ENCODE measurements at regions not wholly inside any gene's neighbourhood (a gene's known extent, or its start where the extent isn't known, plus 50 kb on each side); places are given as distances from the start of the nearest gene placed in this dataset.

DNA sequence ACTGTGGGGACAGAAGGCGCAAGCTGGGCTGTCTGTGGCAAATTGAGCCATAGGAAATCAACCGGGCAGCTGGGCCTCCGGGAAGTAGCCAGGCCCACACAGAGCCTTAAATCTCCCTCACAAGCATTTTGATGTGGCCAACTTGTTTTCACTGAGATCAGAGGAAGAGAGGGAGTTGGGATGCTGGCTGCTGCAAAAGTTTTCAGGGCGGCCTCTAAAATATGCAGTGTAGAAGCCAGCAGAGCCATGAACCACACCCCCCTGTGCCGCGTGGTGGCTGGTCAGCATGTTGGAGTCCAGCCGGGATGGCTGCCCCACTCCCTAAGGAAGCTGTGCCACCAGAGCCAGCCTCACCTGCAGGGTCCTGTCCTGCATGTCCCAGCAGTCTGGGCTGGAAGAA is 167.4 kb downstream of the CDC5L start:
- TF ChIP-seq YY1 (IDR thresholded peaks at IDR 0.05; ENCODE audit: low read depth) (no peak), MXI1 (IDR thresholded peaks at IDR 0.05; ENCODE audit: low read depth, low read length) (no peak), FOSL2 (IDR thresholded peaks at IDR 0.05; ENCODE audit: borderline replicate concordance, low read depth) (no peak)
- Histone ChIP-seq H3K9me3 (no peaks in the 10 kb centered on the region), H3F3A (replicated peaks; ENCODE audit: insufficient read depth) (no peaks in the 10 kb centered on the region), H3K36me3 (replicated peaks in 1 of 2; ENCODE audit: control insufficient read depth in 1 of 2, insufficient read depth in 2 of 2, low read length in 1 of 2) (no peaks in the 10 kb centered on the region), H3K79me2 (ENCODE audit: insufficient read depth) (no peaks in the 10 kb centered on the region), H4K20me1 (ENCODE audit: insufficient read depth) (no peaks in the 10 kb centered on the region), H3K27ac (ENCODE audit: low read depth in 2 of 2, low read length in 1 of 2) (no peak overlapping the region), H3K4me2 (no peak overlapping the region), H3K9me2 (no peaks in the 10 kb centered on the region), H3K4me1 (ENCODE audit: control insufficient read depth in 1 of 2, insufficient read depth in 2 of 2, low read depth in 1 of 2, low read length in 1 of 2) (no peaks in the 10 kb centered on the region; a peak in 1 of 4 replicates), H3K4me3 (ENCODE audit: low read depth in 2 of 2, low read length in 1 of 2) (no peak overlapping the region), H3K9ac (no peak overlapping the region), H2AFZ (ENCODE audit: low read depth) (no peak overlapping the region), H3K27me3 (ENCODE audit: insufficient read depth) (peaks cover 4% of the 10 kb centered on the region; the same call in 1 of the 2 replicates)
- WGBS (ENCODE audit: low lambda C conversion rate) = 94% methylated on average over 6 of the region's 7 CpGs
- DNase-seq = no peak
- CTCF ChIA-PET = no interaction called here
- POLR2A ChIA-PET = no interaction called here

DNA sequence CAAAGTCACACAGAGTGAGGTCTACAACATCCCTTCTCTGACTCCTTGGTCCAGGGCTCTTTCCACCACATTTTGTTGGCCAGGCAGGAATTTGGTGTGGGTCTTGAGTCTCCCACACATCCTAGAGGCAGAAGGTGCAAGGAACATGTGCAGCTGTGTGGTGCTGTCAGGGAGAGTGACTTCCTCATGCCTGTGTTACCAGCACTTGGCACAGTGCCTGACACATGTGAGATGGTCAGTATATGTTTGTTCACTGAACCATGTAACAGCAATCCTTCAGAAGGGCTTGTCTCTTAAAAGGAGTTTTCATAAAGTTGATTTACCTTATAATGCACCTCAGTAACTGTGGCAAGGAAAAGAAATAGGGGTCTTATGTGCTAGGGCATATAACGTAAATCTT is 168.5 kb downstream of the CDC5L start:
- Histone ChIP-seq H3K27ac (ENCODE audit: low read depth in 2 of 2, low read length in 1 of 2) (no peak overlapping the region), H3K9me2 (no peaks in the 10 kb centered on the region), H3K4me2 (no peak overlapping the region), H3K4me1 (ENCODE audit: control insufficient read depth in 1 of 2, insufficient read depth in 2 of 2, low read depth in 1 of 2, low read length in 1 of 2) (peaks cover 0 to 3% of the 10 kb centered on the region in 2 experiments; a peak in 1 of 4 replicates), H3K9me3 (no peaks in the 10 kb centered on the region), H2AFZ (ENCODE audit: low read depth) (no peak overlapping the region), H4K20me1 (ENCODE audit: insufficient read depth) (no peaks in the 10 kb centered on the region), H3K36me3 (replicated peaks in 1 of 2; ENCODE audit: control insufficient read depth in 1 of 2, insufficient read depth in 2 of 2, low read length in 1 of 2) (no peaks in the 10 kb centered on the region), H3F3A (replicated peaks; ENCODE audit: insufficient read depth) (no peaks in the 10 kb centered on the region), H3K27me3 (ENCODE audit: insufficient read depth) (peaks cover 4% of the 10 kb centered on the region; the same call in 1 of the 2 replicates), H3K4me3 (ENCODE audit: low read depth in 2 of 2, low read length in 1 of 2) (no peak overlapping the region), H3K9ac (no peak overlapping the region), H3K79me2 (ENCODE audit: insufficient read depth) (no peaks in the 10 kb centered on the region)
- CTCF ChIA-PET = no interaction called here
- DNase-seq = no peak
- no peak for TF ChIP-seq RXRA (IDR thresholded peaks at IDR 0.05; ENCODE audit: borderline replicate concordance, low read depth)
- POLR2A ChIA-PET = no interaction called here
- WGBS (ENCODE audit: low lambda C conversion rate) = 34% methylated on average over 1 of the region's 1 CpG

DNA sequence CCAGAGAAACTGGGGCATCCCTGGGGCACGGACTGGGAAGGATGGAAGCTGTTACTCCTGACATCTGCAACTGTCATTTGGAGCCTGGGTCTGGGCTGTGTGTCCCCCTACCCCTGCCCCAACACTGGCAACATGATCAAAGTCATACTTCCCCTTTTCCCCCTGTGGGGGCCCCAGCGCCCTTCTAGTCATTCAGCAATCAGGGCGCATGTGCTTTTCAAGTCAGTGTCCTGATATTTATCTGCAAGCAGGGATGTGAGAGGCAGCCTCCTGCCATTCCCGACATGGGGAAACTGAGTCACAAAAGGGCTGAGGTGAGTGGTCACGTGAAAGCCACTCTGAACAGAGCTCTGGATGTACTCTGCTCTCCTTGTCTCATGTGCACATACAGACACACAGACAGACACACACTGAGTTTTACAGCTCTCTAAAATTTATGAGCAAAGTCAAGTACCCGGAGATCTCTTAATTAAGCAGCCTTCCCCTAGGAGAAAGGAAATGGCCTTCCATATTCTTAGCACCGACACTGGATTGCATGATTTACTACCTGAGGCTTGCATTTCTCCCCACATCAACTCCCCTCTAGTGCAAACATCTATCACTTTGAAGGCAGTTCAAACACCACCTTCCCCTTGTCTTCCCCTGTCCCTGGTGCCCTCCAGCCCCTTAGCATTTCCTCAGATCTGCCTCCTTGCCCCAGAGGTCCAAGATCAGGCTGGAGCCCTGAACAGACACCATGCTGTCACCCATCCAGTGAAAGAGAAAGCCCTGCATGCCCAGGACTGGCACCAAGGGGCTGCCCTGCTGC is 170.7 kb downstream of the CDC5L start:
- Histone ChIP-seq H3K9me2 (no peaks in the 10 kb centered on the region), H3K27me3 (ENCODE audit: insufficient read depth) (no peaks in the 10 kb centered on the region; the same call in 1 of the 2 replicates), H2AFZ (ENCODE audit: low read depth) (no peak overlapping the region), H3K36me3 (replicated peaks in 1 of 2; ENCODE audit: control insufficient read depth in 1 of 2, insufficient read depth in 2 of 2, low read length in 1 of 2) (no peaks in the 10 kb centered on the region), H3K4me1 (ENCODE audit: control insufficient read depth in 1 of 2, insufficient read depth in 2 of 2, low read depth in 1 of 2, low read length in 1 of 2) (peaks cover 0 to 10% of the 10 kb centered on the region in 2 experiments; a peak in 1 of 4 replicates), H3K9ac (no peak overlapping the region), H4K20me1 (ENCODE audit: insufficient read depth) (no peaks in the 10 kb centered on the region), H3F3A (replicated peaks; ENCODE audit: insufficient read depth) (no peaks in the 10 kb centered on the region), H3K4me3 (ENCODE audit: low read depth in 2 of 2, low read length in 1 of 2) (no peak overlapping the region), H3K9me3 (no peaks in the 10 kb centered on the region), H3K4me2 (no peak overlapping the region), H3K79me2 (ENCODE audit: insufficient read depth) (no peaks in the 10 kb centered on the region), H3K27ac (ENCODE audit: low read depth in 2 of 2, low read length in 1 of 2) (no peak overlapping the region)
- no peak for DNase-seq
- TF ChIP-seq MXI1 (IDR thresholded peaks at IDR 0.05; ENCODE audit: low read depth, low read length) (no peak), RCOR1 (IDR thresholded peaks at IDR 0.05; ENCODE audit: low read length) (no peak), TAF1 (IDR thresholded peaks at IDR 0.05; ENCODE audit: borderline replicate concordance, low read depth, low read length) (no peak), GABPA (IDR thresholded peaks at IDR 0.05; ENCODE audit: low read depth) (no peak), RAD21 (IDR thresholded peaks at IDR 0.05; ENCODE audit: low read length) (no peak), ELF1 (IDR thresholded peaks at IDR 0.05) (no peak), RFX5 (IDR thresholded peaks at IDR 0.05; ENCODE audit: low read length) (no peak)
- TF ChIP-seq, protein P1, sequence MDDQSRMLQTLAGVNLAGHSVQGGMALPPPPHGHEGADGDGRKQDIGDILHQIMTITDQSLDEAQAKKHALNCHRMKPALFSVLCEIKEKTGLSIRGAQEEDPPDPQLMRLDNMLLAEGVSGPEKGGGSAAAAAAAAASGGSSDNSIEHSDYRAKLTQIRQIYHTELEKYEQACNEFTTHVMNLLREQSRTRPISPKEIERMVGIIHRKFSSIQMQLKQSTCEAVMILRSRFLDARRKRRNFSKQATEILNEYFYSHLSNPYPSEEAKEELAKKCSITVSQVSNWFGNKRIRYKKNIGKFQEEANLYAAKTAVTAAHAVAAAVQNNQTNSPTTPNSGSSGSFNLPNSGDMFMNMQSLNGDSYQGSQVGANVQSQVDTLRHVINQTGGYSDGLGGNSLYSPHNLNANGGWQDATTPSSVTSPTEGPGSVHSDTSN (IDR thresholded peaks at IDR 0.05) = no peak
- CTCF ChIA-PET = interaction anchor here (1.0 to 1.2 kb wide), 2 partner anchors 9 to 97 kb away, joined by 3 read pairs; no protein-coding TSS in a partner anchor
- WGBS (ENCODE audit: low lambda C conversion rate) = 56% methylated on average over 5 of the region's 7 CpGs
- POLR2A ChIA-PET = no interaction called here

Measured in SK-N-SH (cell line).